HCT116 (cell line): ENCODE measurements at regions not wholly inside any gene's neighbourhood (a gene's known extent, or its start where the extent isn't known, plus 50 kb on each side); places are given as distances from the start of the nearest gene placed in this dataset.

ENCODE experiments used
- ATAC-seq: fragments of 200-7000 bp; cut with Tn5 transposase; 2 replicates; pipeline ENCODE4 v1.9.1; 2020; ENCODE audit warnings: mild to moderate bottlenecking, moderate library complexity
- BruUV-seq: library from RNA; stranded (reverse); fragments of 400-500 nt; replicated peaks from 2 replicates; lab custom pipeline; 2021; lab: Mats Ljungman, UMichigan
- CTCF ChIA-PET: fragments of 300-600 bp; sonication (Branson Sonifier 250); formaldehyde crosslinking; loops from one replicate; lab custom pipeline; 2021; ENCODE audit warnings: antibody characterized with exemption; lab: Charles Lee
- POLR2A ChIA-PET: fragments of 300-600, 350-600 bp; sonication (Branson Sonifier 250); formaldehyde crosslinking; loops from one replicate; lab custom pipeline; 2021; ENCODE audit warnings: antibody characterized with exemption; lab: Charles Lee
- RAD21 ChIA-PET, 2 experiments: fragments of 300-600 bp; sonication (Branson Sonifier 250); formaldehyde crosslinking; loops; one replicate each; lab custom pipeline; 2023; ENCODE audit warnings: low total read pairs in 2 of 2; ENCODE audit not compliant: uncharacterized antibody in 2 of 2, unreplicated experiment in 2 of 2, low non-redundant PET in 1 of 2; lab: Charles Lee
- DNase-seq: peaks from one replicate; pipeline ENCODE4 v3.0.0-alpha.2; 2010; ENCODE audit warnings: low read depth, low spot score
- H2AFZ ChIP-seq: fragments of 200-600 bp; shearing (Covaris generic), sonication (generic); 2 replicates; pipeline ENCODE4 v1.6.1; 2017; ENCODE audit warnings: low read depth, mixed run types, mixed read lengths, antibody characterized with exemption, low read length; ENCODE audit not compliant: poor library complexity, severe bottlenecking
- H3K27ac ChIP-seq: 2 replicates; pipeline ENCODE4 v1.5.1; 2012; ENCODE audit warnings: low read depth, low read length
- H3K27me3 ChIP-seq: fragments of 200-600 bp; sonication (generic); 2 replicates; pipeline ENCODE4 v1.6.1; 2016; ENCODE audit warnings: mixed run types, low read length, mixed read lengths; ENCODE audit not compliant: insufficient read depth
- H3K36me3 ChIP-seq, 2 experiments: fragments of 200-500 bp in 1 of 2; fragments of 200-600 bp in 1 of 2; sonication (Bioruptor generic) in 1 of 2; sonication (generic) in 1 of 2; 2 replicates each; pipeline versions ENCODE4 v1.5.1 to v1.6.1; 2014 to 2016; ENCODE audit warnings: low read length in 2 of 2, inconsistent platforms in 1 of 2, mixed read lengths in 1 of 2, mixed run types in 1 of 2; ENCODE audit not compliant: insufficient read depth in 2 of 2, control insufficient read depth in 1 of 2
- H3K4me1 ChIP-seq, 2 experiments: fragments of 200-600 bp in 1 of 2; sonication (generic) in 1 of 2; 2 replicates each; pipeline versions ENCODE4 v1.5.1 to v1.6.1; 2012 to 2017; ENCODE audit warnings: low read length in 2 of 2, inconsistent platforms in 1 of 2, mild to moderate bottlenecking in 1 of 2, mixed read lengths in 1 of 2, mixed run types in 1 of 2, moderate library complexity in 1 of 2; ENCODE audit not compliant: insufficient read depth in 2 of 2, control insufficient read depth in 1 of 2
- H3K4me2 ChIP-seq: fragments of 200-600 bp; sonication (generic); 2 replicates; pipeline ENCODE4 v1.6.1; 2017; ENCODE audit warnings: mixed run types, low read length, mixed read lengths
- H3K4me3 ChIP-seq, 2 experiments: fragments of 200-600 bp in 1 of 2; sonication (generic) in 1 of 2; replicated peaks in 1 of 2; 2 replicates each; pipeline ENCODE4 v1.5.1; 2011 to 2016; ENCODE audit warnings: low read length in 2 of 2, control low read depth in 1 of 2, low read depth in 1 of 2, mild to moderate bottlenecking in 1 of 2, mixed read lengths in 1 of 2, mixed run types in 1 of 2
- H3K79me2 ChIP-seq: fragments of 200-600 bp; sonication (generic); 2 replicates; pipeline ENCODE4 v1.6.1; 2017; ENCODE audit warnings: mild to moderate bottlenecking, mixed run types, low read length, moderate library complexity, mixed read lengths; ENCODE audit not compliant: insufficient read depth
- H3K9ac ChIP-seq: fragments of 200-600 bp; sonication (generic); 2 replicates; pipeline ENCODE4 v1.6.1; 2016; ENCODE audit warnings: low read length, mixed read lengths
- H3K9me2 ChIP-seq: fragments of 200-600 bp; sonication (generic), shearing (Covaris generic); 2 replicates; pipeline ENCODE4 v1.6.1; 2017; ENCODE audit warnings: mixed run types, mild to moderate bottlenecking, moderate library complexity; ENCODE audit not compliant: insufficient read depth
- H3K9me3 ChIP-seq, 2 experiments: fragments of 200-500 bp in 1 of 2; fragments of 200-600 bp in 1 of 2; sonication (Bioruptor generic) in 1 of 2; sonication (generic) in 1 of 2; 2 replicates each; pipeline ENCODE4 v1.6.1; 2014 to 2017; ENCODE audit warnings: low read length in 2 of 2, mixed read lengths in 2 of 2, inconsistent platforms in 1 of 2, low read depth in 1 of 2, mild to moderate bottlenecking in 1 of 2, mixed run types in 1 of 2, moderate library complexity in 1 of 2; ENCODE audit not compliant: control insufficient read depth in 1 of 2, insufficient read depth in 1 of 2
- H4K20me1 ChIP-seq: fragments of 200-600 bp; sonication (generic), shearing (Covaris generic); 2 replicates; pipeline ENCODE4 v1.6.1; 2017; ENCODE audit warnings: mixed run types, mild to moderate bottlenecking, moderate library complexity; ENCODE audit not compliant: insufficient read depth
- CBX3 ChIP-seq: IDR thresholded peaks from 2 replicates; pipeline ENCODE4 v1.6.1; 2012; ENCODE audit warnings: low read depth
- CTCF ChIP-seq, 3 experiments: fragments of 200-600 bp in 1 of 3; sonication (generic) in 1 of 3; IDR thresholded peaks in 2 of 3; conservative IDR thresholded peaks in 1 of 3; 2 replicates each; pipeline ENCODE4 v1.5.1; 2012 to 2017; ENCODE audit warnings: low read depth in 2 of 3, low read length in 2 of 3, antibody characterized with exemption in 1 of 3, borderline replicate concordance in 1 of 3, control low read depth in 1 of 3, mild to moderate bottlenecking in 1 of 3, mixed read lengths in 1 of 3, mixed run types in 1 of 3, moderate library complexity in 1 of 3; ENCODE audit not compliant: insufficient read depth in 1 of 3
- ELF1 ChIP-seq: IDR thresholded peaks from 2 replicates; pipeline ENCODE4 v1.6.1; 2012; ENCODE audit warnings: low read depth, borderline replicate concordance
- EZH2phosphoT487 ChIP-seq: fragments of 200-600 bp; IDR thresholded peaks from 2 replicates; pipeline ENCODE4 v1.6.1; 2018; ENCODE audit warnings: antibody characterized with exemption, borderline replicate concordance
- FOSL1 ChIP-seq: IDR thresholded peaks from 2 replicates; pipeline ENCODE4 v1.6.1; 2012; ENCODE audit warnings: low read depth
- MAX ChIP-seq: IDR thresholded peaks from 2 replicates; pipeline ENCODE4 v1.6.1; 2012
- POLR2A ChIP-seq: IDR thresholded peaks from 2 replicates; pipeline ENCODE4 v1.7.0; 2011; ENCODE audit warnings: borderline replicate concordance; ENCODE audit not compliant: insufficient read depth, insufficient read length; ENCODE audit errors: extremely low read depth
- POLR2AphosphoS5 ChIP-seq: IDR thresholded peaks from 2 replicates; pipeline ENCODE4 v1.6.1; 2011; ENCODE audit warnings: mild to moderate bottlenecking, low read depth, low read length, moderate library complexity
- RAD21 ChIP-seq: IDR thresholded peaks from 2 replicates; pipeline ENCODE4 v1.6.1; 2012; ENCODE audit warnings: low read depth, mild to moderate bottlenecking
- REST ChIP-seq: IDR thresholded peaks from 2 replicates; pipeline ENCODE4 v1.6.1; 2012; ENCODE audit warnings: low read depth
- SIN3A ChIP-seq: IDR thresholded peaks from 2 replicates; pipeline ENCODE4 v1.6.1; 2012; ENCODE audit warnings: low read depth
- SP1 ChIP-seq: IDR thresholded peaks from 2 replicates; pipeline ENCODE4 v1.6.1; 2012; ENCODE audit warnings: low read depth
- SRF ChIP-seq: IDR thresholded peaks from 2 replicates; pipeline ENCODE4 v1.6.1; 2012; ENCODE audit warnings: low read depth
- TCF7L2 ChIP-seq: IDR thresholded peaks from 2 replicates; pipeline ENCODE4 v1.7.0; 2011; ENCODE audit warnings: borderline replicate concordance, inconsistent platforms; ENCODE audit not compliant: insufficient read depth, insufficient read length; ENCODE audit errors: extremely low read depth
- YY1 ChIP-seq: IDR thresholded peaks from 2 replicates; pipeline ENCODE4 v1.6.1; 2011; ENCODE audit warnings: low read length, low read depth, moderate library complexity, mild to moderate bottlenecking; ENCODE audit not compliant: insufficient replicate concordance; ENCODE audit errors: extremely low read depth
- ZNF274 ChIP-seq: fragments of 200-500 bp; sonication (Bioruptor generic); IDR thresholded peaks from 2 replicates; pipeline ENCODE4 v1.6.1; 2014; ENCODE audit warnings: mild to moderate bottlenecking, low read depth, low read length, inconsistent platforms
- intact Hi-C: fragments of 100-400 bp; cut with micrococcal nuclease; formaldehyde crosslinking; loops from 2 replicates; pipeline ENCODE4 v1.10.0; 2022

- no peak overlapping the region for H2AFZ ChIP-seq
- H3K9me3 ChIP-seq: no peaks in the 10 kb centered on the region
- intact Hi-C loops: no loop called here
- H3K9ac ChIP-seq: no peak overlapping the region
- H3K4me2 ChIP-seq: no peak overlapping the region
- POLR2A ChIA-PET: no interaction called here
- H3K4me3 ChIP-seq: no peak overlapping the region
- H3K9me2 ChIP-seq: no peaks in the 10 kb centered on the region
- RAD21 ChIA-PET: no interaction called here
- H3K36me3 ChIP-seq: no peaks in the 10 kb centered on the region
- peaks cover 4% of the 10 kb centered on the region; the same call in 1 of the 2 replicates for H3K79me2 ChIP-seq
- H3K27me3 ChIP-seq: no peaks in the 10 kb centered on the region
- H4K20me1 ChIP-seq: no peaks in the 10 kb centered on the region
- no peak overlapping the region for H3K27ac ChIP-seq
- BruUV-seq: no TSS peak
- no peaks in the 10 kb centered on the region for H3K4me1 ChIP-seq
- no peak for ATAC-seq
- TF ChIP-seq POLR2A (no peak), CBX3 (no peak), POLR2AphosphoS5 (no peak), ZNF274 (no peak), YY1 (no peak), FOSL1 (no peak), ELF1 (no peak), MAX (no peak), SP1 (no peak), REST (no peak), TCF7L2 (no peak), CTCF (IDR thresholded peaks at IDR 0.05 in 2 of 3, conservative IDR thresholded peaks at IDR 0.05 in 1 of 3; ENCODE audit: borderline replicate concordance in 1 of 3, insufficient read depth in 1 of 3, low read depth in 2 of 3, low read length in 2 of 3) (no peak), SIN3A (no peak), EZH2phosphoT487 (no peak), RAD21 (no peak), SRF (no peak)
- CTCF ChIA-PET: no interaction called here
- DNase-seq: no peak
These were observed 169.4 kb downstream of the GLUD2 start for GRCh38 chrX:121216641-121217374.
